CD4-positive, alpha-beta T cell treated with Interleukin-15 for 4 hours (primary cell): ENCODE measurements at regions not wholly inside any gene's neighbourhood (a gene's known extent, or its start where the extent isn't known, plus 50 kb on each side); places are given as distances from the start of the nearest gene placed in this dataset.

Experiments
- DNase-seq: peaks from one replicate; pipeline ENCODE4 v3.0.0-alpha.2; 2020; ENCODE audit warnings: low spot score

DNA sequence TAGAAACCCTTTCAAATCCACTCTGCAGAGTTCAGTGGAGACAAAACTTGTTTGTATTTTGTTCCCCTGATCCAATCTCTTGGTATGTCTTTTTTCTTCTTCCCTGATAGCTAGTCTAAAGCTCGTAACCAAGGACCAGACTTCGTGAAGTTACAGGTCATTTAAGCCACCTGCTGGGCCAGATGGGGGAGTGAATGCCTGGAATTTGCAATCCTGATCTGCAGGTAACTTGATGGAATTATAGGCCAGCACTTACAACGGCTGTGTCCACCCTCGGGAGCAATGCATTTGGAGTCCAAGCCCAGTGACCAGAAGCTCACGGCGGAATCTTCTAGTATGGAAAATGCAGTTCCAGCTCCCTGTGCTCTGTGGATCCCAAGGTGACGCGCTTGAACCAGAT, 566.9 kb downstream of the TCERG1L start:
- DNase-seq, result no peak

DNA sequence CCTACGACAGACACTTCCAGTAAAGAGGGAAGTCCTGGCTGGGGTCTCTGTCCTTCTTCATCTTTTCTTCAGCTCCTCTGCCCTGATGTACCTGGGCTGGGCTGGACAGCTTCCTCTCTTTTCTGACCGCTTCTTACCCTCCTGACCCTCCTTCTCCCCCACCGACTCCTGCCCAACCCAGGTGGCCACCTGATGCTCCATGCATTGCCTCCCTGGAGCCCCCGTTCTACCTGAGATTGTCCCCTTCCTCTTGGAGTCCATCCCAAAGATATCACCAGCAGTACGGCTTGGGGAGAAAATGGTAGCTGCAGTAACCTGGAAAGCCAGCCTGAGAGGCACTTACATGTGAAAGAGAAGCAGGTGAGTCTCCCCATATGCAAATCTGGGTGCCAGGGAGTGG, 566.3 kb downstream of the TCERG1L start:
- no peak for DNase-seq

DNA sequence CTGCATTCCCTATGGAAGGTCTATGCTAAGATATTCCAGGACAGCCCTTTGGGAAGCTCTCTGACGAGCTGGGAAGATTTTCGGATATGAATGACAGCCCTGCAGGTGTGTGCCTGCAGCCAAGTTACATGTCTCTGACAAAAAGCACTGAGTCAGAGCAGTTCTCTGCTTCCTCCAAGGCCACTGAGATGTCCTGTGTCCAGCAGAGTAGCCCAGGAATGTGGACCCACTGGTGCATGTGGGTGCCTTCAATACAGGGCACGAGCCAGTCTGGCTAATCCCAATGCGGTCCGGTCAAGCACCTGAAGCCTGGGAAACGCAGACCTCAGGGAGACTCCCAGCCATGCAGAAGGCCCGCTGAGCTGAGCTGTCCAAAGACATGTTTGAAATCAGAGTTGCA, 565.7 kb downstream of the TCERG1L start:
- DNase-seq, result no peak

DNA sequence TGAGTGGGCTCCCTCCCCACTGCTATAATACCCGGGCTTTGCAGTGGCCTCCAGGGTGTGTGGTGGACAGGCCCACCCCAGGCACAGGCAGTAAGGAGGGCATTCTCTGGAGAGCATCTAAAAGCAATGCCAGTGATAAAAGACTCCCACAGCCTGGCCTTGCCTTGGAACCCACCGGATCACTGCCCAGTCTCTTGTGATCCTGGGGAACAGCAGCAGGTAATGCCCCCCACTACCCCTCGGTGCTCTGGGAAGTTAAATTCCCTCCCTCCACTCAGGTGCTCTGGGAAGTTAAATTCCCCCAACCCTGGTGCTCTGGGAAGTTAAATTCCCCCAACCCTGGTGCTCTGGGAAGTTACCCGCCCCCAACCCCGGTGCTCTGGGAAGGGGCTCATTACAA, 565.2 kb downstream of the TCERG1L start:
- no peak for DNase-seq

DNA sequence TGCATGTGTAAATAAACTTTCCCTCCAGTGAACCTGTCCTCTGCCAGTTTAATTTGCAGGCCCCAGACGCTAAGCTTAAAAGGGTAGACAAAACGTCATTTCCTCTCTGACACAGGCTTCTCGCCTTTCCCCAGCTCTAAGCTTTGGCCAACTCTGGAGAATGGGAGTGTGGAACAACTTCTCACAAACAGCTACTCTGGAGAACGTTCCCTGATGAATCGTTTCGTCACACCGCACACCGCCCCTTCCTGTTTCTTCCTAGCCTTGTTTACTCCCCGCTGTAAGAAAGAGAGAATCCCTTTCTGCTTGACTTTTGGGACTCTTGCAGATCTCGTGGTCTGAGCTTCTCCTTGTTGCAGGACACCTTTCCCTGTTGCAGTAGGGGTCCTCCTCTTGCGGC, 564.2 kb downstream of the TCERG1L start:
- no peak for DNase-seq

DNA sequence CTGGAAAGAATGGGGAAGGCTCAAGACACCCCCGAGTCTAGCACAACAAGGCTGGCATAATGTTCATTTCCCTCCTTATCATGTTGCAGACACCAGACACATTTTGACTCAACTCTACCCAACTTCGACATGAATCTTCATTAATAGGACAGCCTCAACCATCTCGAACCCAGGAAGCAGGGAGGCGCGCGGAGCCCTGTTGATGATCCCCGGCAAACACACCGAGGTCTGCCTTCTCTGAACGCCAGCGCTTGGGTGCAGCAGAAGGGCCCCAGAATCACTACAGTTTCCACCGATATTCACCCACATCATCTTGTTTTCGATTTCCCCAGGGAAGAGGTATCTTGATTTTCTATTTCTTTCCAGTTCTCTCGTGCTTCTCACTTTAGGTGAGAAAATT, 563.6 kb downstream of the TCERG1L start:
- no peak for DNase-seq

DNA sequence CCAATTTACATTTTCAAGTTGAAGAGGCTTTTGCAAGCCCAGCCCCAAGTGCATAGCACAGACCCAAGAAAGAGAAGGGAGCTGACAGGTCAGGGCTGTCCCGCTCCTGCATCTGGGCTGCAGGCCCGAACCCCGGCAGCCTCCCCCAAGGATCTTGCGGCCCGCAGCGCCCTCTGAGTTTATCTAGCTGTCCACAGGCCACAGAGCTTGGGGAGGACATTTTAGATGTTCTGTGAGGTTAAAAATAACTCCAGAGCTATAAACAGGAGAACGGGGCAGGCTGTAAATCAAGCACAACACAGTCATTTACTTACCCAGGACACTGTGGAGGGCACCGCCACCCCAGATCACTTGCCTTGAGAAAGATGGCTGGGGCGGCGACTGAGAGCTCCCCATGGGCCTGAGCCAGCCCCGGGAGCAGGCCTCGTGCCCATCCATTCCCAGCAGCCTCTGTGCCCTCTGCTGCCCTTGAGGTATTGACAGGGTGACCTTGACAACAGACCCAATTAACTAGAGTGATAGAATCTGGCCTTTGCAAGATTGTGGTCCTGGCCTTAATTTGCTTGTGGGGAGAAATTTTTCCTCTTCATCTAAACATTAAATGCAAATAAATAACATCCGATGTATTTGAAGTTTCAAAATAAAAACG, 563.0 kb downstream of the TCERG1L start:
- DNase-seq, result no peak

DNA sequence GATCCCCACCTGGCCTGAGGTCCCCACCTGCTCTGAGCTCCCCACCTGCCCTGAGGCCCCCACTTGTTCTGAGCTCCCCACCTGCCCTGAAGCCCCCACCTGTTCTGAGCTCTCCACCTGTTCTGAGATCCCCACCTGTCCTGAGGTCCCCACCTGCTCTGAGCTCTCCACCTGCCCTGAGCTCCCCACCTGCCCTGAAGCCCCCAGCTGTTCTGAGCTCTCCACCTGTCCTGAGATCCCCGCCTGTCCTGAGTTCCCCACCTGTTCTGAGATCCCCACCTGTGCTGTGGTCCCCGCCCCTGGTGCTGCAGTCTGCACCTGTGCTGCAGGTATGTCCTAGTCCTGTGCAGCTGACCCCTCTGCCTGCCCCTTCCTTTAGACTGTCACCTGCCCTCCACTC, 561.6 kb downstream of the TCERG1L start:
- no peak for DNase-seq

DNA sequence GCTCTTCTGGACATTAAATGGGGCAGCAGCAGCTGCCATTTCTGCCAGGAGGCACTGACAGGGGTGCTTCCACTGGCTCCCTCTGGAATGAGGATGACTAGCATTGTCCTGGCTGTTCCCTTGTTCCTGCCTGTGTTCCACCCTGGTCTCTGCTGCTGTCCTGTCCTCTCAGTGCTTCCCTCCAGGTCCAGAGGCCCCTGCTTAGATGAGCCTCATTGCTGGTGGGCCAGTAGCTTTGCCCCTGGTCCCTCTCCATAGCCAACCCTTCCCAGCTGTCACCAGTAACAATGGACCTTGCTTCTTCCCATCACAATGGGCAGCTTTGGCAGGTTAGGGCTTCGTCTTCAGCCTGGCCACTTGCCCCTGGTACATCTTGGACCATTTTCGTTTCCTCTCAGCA, 561.1 kb downstream of the TCERG1L start:
- no peak for DNase-seq

DNA sequence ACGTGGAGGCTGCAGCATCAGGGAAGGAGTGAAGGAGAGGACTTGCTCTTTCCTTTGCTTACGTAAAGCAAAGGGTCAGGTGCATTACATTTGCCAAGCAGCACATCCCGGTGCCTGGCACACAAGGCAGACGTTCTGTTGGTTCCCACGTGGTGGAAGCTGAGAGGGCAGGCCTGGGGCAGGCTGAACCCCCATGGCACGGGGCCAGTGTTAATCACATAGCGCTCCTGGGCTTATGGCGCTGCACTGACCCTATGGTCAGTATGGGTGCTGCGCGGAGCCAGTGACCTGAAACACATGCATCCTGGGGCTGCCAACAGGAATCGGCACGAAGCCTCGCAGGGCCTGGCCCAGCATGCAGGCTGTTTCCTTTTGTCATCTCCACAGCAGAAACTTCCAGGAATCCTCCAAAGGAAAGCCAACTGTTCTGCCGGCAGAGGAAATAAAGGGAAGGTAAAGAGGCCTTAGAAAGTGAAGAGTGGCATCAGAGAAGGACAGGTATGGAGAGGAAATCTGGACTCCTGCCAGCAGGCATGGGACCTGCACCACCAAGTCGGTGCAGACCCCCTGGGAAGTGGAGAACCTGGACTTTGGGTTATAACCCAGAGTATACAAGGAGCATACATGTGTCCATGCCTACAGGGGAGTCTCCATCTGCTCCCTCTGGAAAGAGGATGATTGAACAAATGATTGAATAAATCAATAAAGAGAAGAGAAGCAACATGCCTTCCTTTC, 560.2 kb downstream of the TCERG1L start:
- no peak for DNase-seq

DNA sequence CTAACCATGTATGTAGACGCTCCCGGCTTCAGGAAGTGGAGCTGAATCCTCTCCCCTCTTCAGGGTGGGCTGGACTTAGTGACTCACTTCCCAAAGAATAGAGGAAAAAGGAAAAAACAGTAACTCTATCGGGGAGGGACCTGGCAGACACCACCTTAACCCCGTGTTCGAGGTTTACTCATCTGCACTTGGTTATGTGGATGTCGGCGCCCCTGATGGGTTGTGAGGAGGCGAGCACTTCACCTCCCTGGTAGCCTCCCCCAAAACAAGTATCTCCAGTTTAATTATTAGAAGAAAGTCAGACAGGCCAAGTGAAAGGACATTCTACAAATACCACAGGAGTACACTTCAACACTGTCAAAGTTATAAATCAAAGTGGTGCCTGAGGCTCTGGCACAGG, 559.7 kb downstream of the TCERG1L start:
- no peak for DNase-seq

DNA sequence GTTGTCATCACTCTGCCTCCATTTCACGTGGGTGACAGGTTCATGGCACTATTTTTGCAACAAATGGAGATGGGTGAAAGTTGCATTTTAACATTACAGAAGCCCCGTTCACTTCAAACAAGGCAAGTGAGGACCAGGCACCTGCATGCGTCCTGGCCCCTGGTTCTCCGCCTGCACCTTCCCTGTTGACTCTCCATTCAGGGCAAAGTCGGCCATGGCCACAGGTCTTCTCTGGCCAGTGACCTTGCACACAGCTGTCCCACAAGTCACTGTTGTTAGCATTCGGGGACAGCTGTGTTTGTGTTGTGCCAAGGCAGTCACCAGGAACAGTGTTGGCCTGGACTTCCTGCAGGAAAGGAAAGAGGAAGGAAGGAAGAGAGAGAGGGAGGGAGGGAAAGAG, 554.9 kb downstream of the TCERG1L start:
- DNase-seq, result no peak

DNA sequence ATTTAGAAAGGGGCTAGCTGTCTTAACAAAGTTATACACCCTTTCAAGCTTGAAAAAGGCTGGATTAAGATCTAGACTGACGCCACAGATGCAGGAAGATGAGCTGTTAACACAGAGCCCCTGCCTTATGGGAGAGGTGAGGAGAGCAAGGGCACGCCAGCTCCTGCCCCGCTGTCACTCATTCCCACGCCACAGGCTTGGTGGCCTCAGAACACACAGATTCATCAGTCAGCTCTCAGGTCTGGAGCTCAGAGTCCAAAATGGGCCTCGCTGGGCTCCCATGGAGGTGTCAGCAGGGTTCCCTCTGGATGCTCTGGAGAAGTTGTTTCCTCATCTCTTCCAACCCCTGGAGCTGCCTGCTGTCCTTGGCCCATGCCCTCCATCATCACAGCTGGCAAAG, 554.2 kb downstream of the TCERG1L start:
- DNase-seq, result no peak

DNA sequence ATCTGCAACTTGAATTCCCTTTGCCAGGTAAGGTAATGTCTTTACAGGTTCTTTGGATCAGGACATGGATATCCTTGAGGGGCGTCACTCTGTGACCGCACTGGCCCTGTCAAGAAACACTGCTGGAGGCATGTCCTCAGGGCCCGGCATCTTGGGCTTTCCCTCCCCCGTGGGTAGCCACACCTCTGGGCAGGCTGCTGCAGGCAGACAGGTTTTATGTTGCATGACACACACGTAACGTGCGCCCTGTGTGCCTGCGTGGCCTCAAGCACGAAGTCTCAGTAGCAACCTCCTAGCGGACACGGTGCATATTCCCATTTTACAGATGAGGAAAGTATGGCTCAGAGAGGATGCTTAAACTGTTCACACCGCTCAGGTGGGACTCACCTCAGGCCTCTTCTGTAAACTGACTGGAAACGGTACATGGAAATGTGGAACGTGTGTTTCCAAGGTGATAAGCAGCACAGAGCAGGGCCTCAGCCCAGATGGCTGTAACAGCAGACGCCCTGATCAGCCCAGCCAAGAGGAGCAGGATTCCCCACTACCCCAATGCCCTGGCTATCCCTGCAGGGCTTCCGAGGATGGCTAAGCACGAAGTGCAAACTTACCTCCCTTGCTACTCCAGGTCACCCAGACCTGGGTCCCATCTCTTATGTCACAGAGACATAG, 553.6 kb downstream of the TCERG1L start:
- DNase-seq, result no peak

DNA sequence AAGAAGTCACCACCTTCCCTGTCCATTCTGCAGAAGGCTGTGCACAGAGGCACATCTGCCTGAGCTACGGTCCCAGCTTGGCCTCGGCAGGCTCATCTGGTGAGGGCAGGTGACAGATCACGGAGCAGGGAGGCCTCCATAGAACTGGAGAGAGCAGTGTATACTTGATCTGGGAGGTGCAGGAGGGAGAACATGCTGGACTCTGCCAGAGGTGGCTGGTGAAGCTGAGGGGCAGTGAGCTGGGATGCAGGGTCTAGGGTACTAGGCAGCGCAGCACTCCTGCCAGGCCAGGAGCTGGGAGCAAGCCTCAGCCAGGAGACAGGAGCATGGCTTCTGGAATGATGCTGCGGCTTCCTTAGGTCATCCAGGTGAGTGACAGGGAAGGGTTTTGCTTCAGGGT, 553.0 kb downstream of the TCERG1L start:
- DNase-seq, result no peak

DNA sequence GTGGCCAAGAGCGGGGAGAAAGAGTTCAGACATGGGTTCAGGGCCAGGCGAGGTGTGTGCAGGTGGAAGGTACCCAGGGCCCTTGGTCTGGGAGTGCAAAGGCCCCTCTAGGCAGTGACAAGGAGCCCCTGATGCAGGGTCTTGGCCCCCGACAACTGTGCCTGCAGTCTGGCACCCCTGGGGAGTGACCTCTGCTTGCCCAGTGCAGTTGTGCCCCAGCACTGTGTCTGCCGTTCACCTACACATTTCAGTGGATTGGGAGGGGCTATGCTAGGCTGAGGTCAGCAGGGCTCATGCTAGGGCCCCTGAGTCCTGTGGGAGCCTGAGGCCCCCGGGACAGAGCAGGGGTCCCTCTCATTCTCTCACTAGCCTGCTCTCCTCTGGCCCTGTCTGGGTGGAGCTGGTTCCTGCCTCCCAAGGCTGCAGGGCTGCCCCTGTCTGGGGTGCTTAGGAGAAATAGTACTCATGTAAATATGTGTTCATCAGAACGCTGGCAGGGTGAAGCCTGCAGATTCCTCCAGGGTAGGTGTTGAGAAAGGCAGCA, 550.4 kb downstream of the TCERG1L start:
- no peak for DNase-seq

DNA sequence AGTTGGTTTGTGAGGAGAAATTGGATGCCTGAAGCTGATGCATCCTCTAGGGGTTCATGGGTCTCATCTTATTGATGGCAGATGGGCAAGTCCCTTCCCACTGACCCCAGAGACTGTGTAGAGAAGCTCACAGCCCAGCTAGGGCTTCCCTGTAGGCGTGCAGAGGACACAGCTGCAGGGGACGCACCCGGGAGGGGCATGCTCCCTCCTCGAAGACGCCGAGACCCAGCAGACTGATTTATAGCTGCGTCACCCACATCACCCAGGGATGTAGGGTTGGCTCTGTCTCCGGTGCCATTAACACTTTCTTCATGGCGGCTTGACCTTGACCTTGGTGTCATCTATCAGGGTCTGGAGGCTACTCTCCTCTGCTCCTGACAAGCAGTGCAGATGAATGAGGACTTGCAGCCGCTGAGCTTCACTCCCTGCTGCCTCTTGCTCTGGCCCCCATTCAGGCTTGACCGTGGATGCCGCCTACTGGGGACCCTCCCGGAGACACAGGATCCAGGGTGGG, 549.7 kb downstream of the TCERG1L start:
- DNase-seq, result no peak

DNA sequence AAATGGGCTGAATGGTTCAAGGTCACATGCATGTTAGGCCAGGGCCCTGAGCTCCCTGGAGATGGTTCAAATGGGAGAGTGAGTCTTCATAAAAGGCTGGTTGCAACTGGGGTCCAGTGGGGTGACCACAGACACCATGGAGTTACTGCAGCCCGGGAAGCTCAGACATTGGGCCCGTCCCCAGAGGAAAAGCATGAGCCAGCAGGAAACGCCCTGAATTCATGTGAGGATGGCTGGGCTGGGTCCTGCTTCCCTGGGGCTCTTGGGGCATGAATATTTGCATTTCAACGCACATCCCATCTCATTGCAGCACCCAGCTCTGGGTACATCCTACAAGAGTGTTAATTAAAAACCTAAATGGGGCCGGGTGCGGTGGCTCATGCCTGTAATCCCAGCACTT, 549.0 kb downstream of the TCERG1L start:
- no peak for DNase-seq

DNA sequence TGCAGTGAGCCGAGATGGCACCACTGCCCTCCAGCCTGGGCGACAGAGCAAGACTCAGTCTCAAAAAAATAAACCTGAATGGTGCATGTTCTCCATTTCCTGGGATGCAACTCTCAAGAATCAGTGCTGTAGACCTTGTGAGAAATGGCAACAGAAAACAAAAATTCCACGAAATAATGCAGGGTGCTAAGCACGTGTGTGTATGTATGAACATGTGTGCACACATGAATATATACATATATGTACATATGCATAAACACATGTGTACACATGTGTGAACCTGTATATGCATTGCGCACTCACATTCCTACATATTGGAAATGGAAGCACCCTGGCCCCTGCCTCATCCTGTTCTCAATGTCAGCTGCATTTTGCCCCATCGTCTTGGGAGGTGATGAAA, 548.5 kb downstream of the TCERG1L start:
- DNase-seq, result no peak

DNA sequence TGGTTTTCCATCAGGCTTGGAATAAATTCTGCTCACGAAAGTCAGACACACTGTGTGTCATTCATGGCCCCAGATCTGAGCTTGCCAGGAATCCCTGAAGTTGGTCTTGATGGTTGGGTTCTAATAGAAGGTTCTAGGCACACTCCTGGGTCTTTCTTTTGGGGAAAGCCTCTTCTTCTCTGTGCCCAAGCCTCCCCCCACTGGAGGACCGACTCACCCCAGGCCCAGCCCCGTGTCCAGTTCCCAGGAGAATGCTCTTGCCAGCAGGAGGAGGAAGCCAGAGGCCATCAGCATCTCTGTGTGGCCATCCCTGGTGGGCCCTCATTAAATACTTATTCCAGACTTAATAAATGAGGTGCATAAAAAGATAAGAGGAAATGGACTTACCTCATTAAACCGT, 548.0 kb downstream of the TCERG1L start:
- DNase-seq, result no peak

DNA sequence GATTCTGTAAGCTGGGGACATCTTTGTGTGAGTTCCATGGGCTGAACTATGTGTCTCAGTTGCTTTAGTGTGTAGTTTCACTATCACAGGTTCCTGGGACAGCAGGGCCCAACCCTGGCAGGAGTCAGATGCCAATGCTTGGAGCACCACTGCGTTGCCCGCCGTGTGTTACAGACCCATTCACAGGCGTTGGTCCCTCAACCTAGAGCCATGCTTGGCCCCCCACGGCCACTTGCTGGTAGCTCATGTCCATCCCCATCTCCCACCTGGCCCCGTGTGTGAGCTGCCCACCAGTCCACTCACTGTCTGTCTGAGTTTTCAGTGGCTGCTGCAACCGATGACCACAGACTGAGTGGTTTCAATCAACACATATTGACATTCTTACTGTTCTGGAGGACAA, 546.9 kb downstream of the TCERG1L start:
- DNase-seq, result no peak

DNA sequence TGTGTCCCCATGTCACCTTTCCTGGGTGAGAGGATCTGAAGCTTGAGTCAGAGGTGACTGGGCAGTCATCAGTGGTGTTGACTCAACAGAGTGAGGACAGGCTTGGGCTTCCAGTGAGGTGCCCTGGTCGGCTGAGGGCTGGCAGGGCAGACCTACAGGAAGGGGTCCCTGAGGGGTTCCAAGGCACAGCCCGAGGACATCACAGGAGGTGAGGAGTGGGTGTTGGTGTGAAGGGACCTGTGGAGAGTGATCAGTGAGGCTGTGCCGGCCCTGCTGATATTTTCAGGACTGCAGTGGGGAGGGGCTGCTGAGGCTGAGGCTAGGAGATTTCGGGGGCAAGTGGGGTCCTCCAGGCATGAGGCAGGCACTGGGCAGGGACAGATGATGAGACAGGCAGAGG, 545.5 kb downstream of the TCERG1L start:
- DNase-seq, result no peak

DNA sequence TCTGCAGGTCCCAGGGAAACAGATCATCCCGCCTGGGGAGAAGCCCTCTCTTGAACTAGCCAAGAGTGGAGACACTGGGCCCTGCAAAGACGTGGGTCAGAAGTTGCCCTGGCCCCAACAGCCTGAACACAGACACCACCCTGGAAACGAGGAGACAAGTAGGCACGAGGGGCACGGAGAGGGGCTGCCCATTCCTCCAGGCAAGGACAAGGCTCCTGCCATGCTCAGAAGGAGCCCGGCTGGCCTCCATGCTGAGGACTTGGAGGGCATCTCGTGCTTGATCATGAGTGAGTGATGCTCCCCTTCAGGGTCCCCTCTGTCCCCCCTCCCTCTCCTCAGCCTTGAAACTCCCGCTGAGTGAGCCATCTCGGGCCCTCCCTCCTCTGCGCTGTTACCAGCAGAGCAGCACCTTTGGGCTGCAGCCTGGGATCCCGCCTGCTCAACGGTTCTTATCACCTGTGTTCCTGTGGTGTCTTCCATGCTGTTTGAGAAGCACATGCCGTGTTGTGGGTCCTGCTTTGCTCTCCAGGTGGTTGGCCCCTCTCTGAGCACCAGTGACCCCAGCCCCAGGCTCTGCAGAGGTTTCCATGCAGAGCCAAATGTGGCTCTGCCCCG, 544.3 kb downstream of the TCERG1L start:
- DNase-seq, result no peak
